GM18907 (cell line): ENCODE measurements at regions not wholly inside any gene's neighbourhood (a gene's known extent, or its start where the extent isn't known, plus 50 kb on each side); places are given as distances from the start of the nearest gene placed in this dataset.

Experiments
- ATAC-seq: cut with Tn5 transposase; IDR thresholded peaks from one replicate; pipeline ENCODE4 v1.9.1; 2021; ENCODE audit warnings: mild to moderate bottlenecking, moderate library complexity; ENCODE audit not compliant: unreplicated experiment

DNA sequence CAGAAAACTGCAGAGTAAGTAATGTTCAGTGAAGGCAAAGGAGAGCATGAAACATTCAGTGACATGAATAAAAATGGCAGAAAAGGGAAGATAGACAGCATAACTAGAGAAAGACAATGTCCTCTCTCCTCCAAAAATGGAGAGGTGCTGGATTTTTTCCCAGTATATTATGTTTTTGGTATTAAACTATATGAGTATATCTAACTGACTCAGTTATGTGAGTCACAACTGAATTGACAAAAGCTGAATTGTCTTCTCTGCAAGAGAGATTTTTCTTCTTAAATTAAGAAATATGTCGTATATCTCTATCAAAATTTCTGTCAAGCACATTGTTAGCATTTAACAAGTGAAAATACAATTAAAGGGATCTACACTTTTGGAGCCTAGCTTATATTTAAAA lies 375.1 kb downstream of the CHSY3 start:
- no peak for ATAC-seq

DNA sequence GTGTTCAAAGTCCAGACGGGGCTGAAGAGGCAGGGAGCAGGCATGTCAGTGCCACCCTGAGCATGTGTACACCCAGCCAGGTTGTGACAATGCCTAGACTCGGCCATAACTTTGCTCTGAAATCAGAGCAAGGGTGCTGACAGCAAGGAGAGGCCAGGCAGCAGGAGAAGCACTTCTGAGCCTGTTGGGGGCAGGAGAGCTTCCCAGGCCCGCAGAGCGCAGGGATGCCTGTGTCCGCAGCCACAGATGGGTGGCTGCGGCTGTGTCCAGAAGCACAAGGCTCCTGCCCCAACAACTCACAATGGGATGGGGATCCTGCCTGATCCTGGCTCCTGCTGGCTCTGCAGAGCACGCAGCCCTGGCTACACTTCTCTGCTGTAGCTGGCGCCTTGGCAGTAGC lies 373.9 kb downstream of the CHSY3 start:
- ATAC-seq = no peak

DNA sequence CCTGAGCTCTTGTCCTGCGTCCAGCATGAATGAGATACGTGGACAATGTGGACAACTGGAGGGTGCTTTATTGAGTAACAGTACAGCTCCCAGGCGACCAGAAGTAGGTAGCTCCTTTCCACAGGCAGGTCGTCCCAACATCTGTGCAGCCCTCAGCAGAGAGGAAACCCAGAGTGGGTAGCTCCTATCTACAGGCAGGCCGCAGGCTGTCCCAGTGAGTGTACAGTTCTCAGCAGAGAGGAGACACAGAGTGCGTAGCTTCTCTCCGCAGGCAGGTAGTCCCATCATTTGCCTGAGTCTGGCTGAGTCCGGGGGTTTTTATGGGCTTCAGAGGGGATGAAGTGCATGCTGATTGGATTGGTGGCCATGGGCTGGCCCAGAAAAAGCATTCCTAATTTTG lies 373.3 kb downstream of the CHSY3 start:
- no peak for ATAC-seq

DNA sequence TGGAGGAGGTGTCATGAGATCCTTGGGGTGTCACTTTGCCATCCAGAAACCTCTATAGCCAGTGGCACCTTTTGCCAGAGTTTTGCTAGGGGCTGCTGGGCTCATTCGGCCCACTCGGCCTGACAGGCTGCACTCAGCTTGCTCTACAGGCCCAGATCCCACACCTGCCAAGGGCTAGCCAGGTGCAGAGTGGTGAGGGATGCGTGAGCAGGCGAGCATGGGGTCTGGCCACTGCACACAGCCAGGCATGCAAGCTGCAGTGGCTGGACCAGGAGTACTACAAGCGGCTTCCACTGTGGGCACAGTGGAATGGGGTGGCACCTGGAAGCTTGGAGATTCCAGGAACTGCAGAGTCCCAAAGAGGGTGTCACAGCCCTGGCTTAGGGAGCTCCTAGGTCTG lies 372.7 kb downstream of the CHSY3 start:
- no peak for ATAC-seq

DNA sequence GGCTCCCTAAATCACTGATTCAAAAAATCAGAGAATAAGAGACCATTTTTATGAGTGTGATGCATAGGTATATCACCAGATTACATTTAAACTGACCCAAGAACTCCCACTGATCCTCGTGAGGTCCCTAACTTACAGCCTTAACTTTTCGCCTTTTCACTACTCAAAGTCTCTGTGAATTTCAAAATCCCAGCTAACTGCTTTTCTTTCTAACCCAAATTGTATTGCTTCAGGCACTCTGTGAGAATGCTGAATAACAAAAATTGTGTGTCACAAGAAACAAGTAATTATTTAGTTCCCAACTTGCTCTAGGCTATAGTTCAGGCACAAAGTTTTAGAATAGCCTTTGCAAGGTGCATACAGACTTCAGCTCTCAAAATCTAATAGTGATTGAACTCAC lies 368.6 kb downstream of the CHSY3 start:
- ATAC-seq = no peak

DNA sequence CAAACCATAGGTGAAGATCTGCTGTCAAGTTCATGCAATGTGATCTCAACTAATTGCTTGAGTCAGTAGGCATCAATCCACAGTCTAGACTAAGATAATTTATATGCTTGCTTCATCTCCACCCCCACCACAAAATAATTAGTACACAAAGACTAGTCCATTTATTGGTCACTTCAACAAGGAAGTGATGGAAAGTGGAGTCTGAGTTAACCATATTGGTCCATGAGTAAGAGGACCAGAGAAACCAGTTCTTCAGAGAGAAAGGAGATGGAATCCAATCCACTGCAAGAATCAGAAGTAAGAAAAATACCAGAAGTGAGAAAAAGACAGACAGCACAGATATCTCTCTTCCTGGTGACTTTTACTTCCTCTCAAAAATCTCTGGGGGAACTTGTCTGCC lies 366.5 kb downstream of the CHSY3 start:
- ATAC-seq = no peak

DNA sequence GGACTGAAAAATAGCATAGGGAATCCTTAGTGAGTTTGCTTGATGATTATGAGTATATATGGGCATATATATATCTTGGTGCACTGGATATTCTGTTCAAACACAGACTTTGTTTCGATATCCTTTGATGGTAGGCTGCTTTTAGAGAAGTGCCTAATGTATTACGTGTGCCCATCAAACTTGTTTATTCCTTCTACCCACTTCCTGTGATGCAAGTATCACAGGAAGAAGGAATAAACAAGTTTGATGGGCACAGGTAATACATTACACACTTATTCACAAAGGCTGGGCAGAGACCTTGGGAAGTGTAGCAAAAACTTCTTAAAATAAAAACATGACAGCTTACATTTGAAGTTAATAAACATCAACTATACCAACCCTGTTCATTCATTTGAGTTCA lies 364.2 kb downstream of the CHSY3 start:
- ATAC-seq = no peak

DNA sequence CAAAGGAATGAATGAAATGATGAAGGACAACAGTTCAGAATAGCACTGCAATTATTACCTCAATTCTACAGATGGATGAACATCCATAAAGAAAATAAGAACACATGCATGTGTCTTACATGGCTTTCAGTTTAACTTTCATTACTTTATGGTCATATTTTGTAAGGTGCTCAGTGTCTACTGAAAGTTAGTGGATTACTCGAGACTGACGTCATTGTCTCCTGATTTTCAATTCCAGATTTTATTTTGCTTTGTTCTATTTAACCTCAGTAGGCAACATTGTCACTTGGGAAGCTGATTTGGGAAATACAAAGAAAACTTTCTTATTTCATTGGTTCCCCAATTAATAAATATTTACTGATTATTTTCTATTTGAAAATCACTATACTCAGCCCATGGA lies 363.7 kb downstream of the CHSY3 start:
- no peak for ATAC-seq

DNA sequence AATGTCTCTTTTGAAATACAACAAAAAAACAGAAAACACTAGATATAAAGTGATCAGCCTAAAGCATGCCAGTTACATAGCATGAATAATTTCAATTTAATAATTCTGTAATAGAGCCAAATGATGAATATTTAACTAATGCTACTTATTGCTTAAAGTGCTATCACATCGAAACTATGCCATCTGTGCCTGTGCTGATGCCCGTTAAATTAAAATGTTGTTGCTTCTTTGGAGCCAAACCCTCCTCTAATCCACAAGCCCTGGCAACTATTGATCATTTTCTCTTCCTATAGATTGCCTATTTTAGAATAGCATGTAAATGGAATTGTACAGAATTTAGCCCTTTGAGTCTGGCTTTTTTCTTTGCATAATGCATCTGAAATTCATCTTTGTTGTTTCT lies 356.2 kb downstream of the CHSY3 start:
- ATAC-seq = no peak

DNA sequence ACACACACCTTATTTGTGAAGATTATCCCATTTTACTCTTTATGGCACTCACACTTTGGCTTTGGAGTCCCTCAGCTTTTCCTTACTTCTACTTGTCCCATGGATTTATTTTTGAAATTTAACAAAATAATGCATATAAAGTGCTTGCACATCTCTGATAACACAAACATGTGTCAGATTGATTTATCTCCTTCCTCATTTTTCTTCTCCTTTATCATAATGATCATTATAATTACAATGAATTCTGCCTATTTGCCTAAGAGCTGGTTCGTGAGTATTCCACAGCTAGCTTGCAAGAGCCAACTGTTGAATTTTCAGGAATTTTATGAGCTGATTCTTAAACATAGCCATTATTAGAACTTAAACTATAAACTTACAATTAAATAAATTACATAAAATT lies 347.7 kb downstream of the CHSY3 start:
- no peak for ATAC-seq

DNA sequence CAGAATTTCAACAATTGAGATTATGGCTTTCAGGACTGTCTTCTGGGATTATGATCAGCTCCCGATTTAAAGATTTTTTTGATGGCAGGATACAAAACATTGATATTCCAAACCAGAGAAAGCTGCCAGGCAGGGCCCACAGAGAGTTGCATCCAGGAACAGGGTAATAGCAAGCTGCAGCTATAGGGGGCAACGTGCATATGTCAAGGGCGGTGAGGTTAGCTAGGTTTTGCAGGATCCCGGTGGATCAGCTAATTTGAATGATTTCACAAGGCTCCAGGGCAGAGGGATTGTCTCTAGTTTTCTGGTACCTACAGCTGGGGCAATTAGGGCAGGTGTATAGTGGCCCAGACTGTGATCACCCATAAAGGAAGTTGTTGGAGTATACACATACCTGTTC lies 339.4 kb downstream of the CHSY3 start:
- ATAC-seq = no peak

DNA sequence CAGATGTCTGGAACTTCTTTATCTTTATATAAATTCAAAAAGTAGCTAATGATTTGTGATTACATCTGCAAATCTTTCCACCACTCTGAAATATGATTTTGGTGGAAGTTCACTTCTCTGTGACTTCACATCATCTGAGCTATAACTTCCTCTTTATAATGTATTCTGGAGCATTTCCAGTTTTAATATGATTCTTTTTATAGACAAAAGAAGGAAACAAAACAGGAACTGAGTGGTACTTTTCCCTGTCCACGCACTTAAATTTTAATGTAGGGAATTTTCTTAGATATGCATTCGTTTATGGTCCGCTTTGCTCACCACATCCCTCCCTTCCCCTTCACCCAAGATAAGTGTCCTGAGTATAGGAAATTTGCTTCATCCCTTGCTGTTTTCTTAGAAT lies 333.5 kb downstream of the CHSY3 start:
- ATAC-seq = no peak
